ENCODE measurements at regions not wholly inside any gene's neighbourhood (a gene's known extent, or its start where the extent isn't known, plus 50 kb on each side); places are given as distances from the start of the nearest gene placed in this dataset.

DNA sequence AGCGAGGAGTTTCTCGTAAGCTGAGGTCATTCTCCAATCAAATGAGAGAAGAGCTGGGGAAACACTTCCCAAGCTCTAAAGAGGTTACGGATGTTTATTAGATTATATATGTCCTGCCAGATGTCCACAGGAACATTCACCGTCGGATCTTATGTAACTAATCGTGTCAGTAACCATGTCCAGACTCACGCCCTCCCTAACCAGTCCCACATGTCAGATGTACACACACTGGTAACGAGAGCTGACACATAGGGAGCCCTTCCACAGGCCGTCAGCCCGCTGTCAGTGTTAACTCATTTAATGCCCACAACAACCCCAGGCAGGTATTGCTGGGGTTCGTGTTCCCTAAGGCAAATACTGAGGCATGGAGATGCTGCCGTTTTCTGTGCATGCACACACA is 223.7 kb upstream of the RTL1 start:
- TF ChIP-seq, protein P1, sequence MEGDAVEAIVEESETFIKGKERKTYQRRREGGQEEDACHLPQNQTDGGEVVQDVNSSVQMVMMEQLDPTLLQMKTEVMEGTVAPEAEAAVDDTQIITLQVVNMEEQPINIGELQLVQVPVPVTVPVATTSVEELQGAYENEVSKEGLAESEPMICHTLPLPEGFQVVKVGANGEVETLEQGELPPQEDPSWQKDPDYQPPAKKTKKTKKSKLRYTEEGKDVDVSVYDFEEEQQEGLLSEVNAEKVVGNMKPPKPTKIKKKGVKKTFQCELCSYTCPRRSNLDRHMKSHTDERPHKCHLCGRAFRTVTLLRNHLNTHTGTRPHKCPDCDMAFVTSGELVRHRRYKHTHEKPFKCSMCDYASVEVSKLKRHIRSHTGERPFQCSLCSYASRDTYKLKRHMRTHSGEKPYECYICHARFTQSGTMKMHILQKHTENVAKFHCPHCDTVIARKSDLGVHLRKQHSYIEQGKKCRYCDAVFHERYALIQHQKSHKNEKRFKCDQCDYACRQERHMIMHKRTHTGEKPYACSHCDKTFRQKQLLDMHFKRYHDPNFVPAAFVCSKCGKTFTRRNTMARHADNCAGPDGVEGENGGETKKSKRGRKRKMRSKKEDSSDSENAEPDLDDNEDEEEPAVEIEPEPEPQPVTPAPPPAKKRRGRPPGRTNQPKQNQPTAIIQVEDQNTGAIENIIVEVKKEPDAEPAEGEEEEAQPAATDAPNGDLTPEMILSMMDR (IDR thresholded peaks at IDR 0.05), result no peak
- TF ChIP-seq POLR2A (IDR thresholded peaks at IDR 0.05; ENCODE audit: low read depth) (no peak), POLR2AphosphoS5 (IDR thresholded peaks at IDR 0.05) (no peak), EP300 (IDR thresholded peaks at IDR 0.05) (no peak)
